Endothelial cell of umbilical vein (primary cell): ENCODE measurements at regions not wholly inside any gene's neighbourhood (a gene's known extent, or its start where the extent isn't known, plus 50 kb on each side); places are given as distances from the start of the nearest gene placed in this dataset.

ENCODE experiments used
- BruUV-seq: library from RNA; stranded (reverse); fragments of 400-500 nt; replicated peaks from 2 replicates; lab custom pipeline; 2021; lab: Mats Ljungman, UMichigan
- CTCF ChIA-PET: fragments of 300-600, 350-600 bp; sonication (Branson Sonifier 250); formaldehyde crosslinking; loops from one replicate; lab custom pipeline; 2021; ENCODE audit warnings: antibody characterized with exemption, inconsistent platforms; lab: Charles Lee
- POLR2A ChIA-PET: fragments of 300-600, 350-600 bp; sonication (Branson Sonifier 250); formaldehyde crosslinking; loops from one replicate; lab custom pipeline; 2021; ENCODE audit warnings: antibody characterized with exemption, inconsistent platforms; lab: Charles Lee
- DNase-seq: peaks from one replicate; pipeline ENCODE4 v3.0.0-alpha.2; 2011; ENCODE audit warnings: low read depth, low spot score
- FAIRE-seq: peaks from 2 replicates; lab custom pipeline; 2011; peaks lifted over from hg19 to GRCh38; lab: Jason Lieb, UNC
- H2AFZ ChIP-seq: 2 replicates; pipeline ENCODE4 v1.6.0; 2012; ENCODE audit warnings: low read depth, low read length, control low read depth, inconsistent platforms
- H3K27ac ChIP-seq: 2 replicates; pipeline ENCODE4 v1.5.1; 2011; ENCODE audit warnings: low read depth, mild to moderate bottlenecking, control low read depth, low read length, moderate library complexity; ENCODE audit not compliant: insufficient read depth
- H3K27me3 ChIP-seq, 2 experiments: 2 replicates each; pipeline versions ENCODE4 v1.6.0 to v1.6.1; 2011; ENCODE audit warnings: low read length in 2 of 2, mixed read lengths in 1 of 2; ENCODE audit not compliant: control insufficient read depth in 2 of 2, insufficient read depth in 2 of 2
- H3K36me3 ChIP-seq, 2 experiments: 2 replicates in 1 of 2; 3 replicates in 1 of 2; pipeline ENCODE4 v1.5.1; 2011; ENCODE audit warnings: low read length in 2 of 2, mild to moderate bottlenecking in 1 of 2, moderate library complexity in 1 of 2; ENCODE audit not compliant: control insufficient read depth in 2 of 2, insufficient read depth in 2 of 2; ENCODE audit errors: extremely low read depth in 1 of 2
- H3K4me1 ChIP-seq: 3 replicates; pipeline ENCODE4 v1.5.1; 2011; ENCODE audit warnings: mild to moderate bottlenecking, low read length; ENCODE audit not compliant: control insufficient read depth, insufficient read depth; ENCODE audit errors: extremely low read depth
- H3K4me2 ChIP-seq: 2 replicates; pipeline ENCODE4 v1.6.1; 2011; ENCODE audit warnings: low read length, control low read depth, mixed read lengths; ENCODE audit not compliant: insufficient read depth
- H3K4me3 ChIP-seq, 3 experiments: fragments of 200-600 bp in 1 of 3; sonication (generic), shearing (Covaris generic) in 1 of 3; replicated peaks in 1 of 3; 2 replicates each; pipeline ENCODE4 v1.5.1; 2011 to 2016; ENCODE audit warnings: control low read depth in 3 of 3, low read length in 3 of 3, mild to moderate bottlenecking in 2 of 3, inconsistent platforms in 1 of 3, low read depth in 1 of 3, moderate library complexity in 1 of 3; ENCODE audit not compliant: insufficient read depth in 1 of 3
- H3K79me2 ChIP-seq: 2 replicates; pipeline ENCODE4 v1.6.0; 2012; ENCODE audit warnings: low read length, inconsistent platforms; ENCODE audit not compliant: control insufficient read depth, insufficient read depth
- H3K9ac ChIP-seq: replicated peaks from 2 replicates; pipeline ENCODE3; 2011; ENCODE audit warnings: low read length, control low read depth; ENCODE audit not compliant: insufficient read depth; ENCODE audit errors: extremely low read depth
- H3K9me1 ChIP-seq: replicated peaks from 3 replicates; pipeline ENCODE4 v1.6.0; 2011; ENCODE audit warnings: mild to moderate bottlenecking, low read length; ENCODE audit not compliant: control insufficient read depth, insufficient read depth; ENCODE audit errors: extremely low read depth
- H3K9me3 ChIP-seq: replicated peaks from 2 replicates; pipeline ENCODE4 v1.5.1; 2012; ENCODE audit warnings: low read length, inconsistent platforms; ENCODE audit not compliant: control insufficient read depth, insufficient read depth
- H4K20me1 ChIP-seq: replicated peaks from 2 replicates; pipeline ENCODE3; 2011; ENCODE audit warnings: mild to moderate bottlenecking, low read length; ENCODE audit not compliant: control insufficient read depth, insufficient read depth; ENCODE audit errors: extremely low read depth
- CTCF ChIP-seq, 2 donors: IDR thresholded peaks; 1 replicate in 1 of 2; 2 replicates in 1 of 2; pipeline ENCODE4 v1.5.1; 2011; ENCODE audit warnings: low read length in 2 of 2, mild to moderate bottlenecking in 2 of 2, moderate library complexity in 2 of 2, control low read depth in 1 of 2, inconsistent platforms in 1 of 2, low read depth in 1 of 2; ENCODE audit not compliant: insufficient read depth in 1 of 2; ENCODE audit errors: extremely low read depth in 1 of 2
- EZH2 ChIP-seq: IDR thresholded peaks from 2 replicates; pipeline ENCODE4 v1.6.1; 2012; ENCODE audit warnings: borderline replicate concordance, low read depth, mild to moderate bottlenecking, moderate library complexity, low read length, inconsistent platforms; ENCODE audit not compliant: severe bottlenecking
- FOS ChIP-seq: IDR thresholded peaks from 2 replicates; pipeline ENCODE4 v1.6.1; 2011; ENCODE audit warnings: mild to moderate bottlenecking, low read length, moderate library complexity, borderline replicate concordance; ENCODE audit not compliant: insufficient read depth
- GATA2 ChIP-seq: IDR thresholded peaks from 2 replicates; pipeline ENCODE4 v1.7.0; 2011; ENCODE audit warnings: low read depth, mild to moderate bottlenecking, moderate library complexity, mixed read lengths, low read length; ENCODE audit not compliant: insufficient read length, insufficient read depth
- JUN ChIP-seq: IDR thresholded peaks from 2 replicates; pipeline ENCODE4 v1.6.1; 2011; ENCODE audit warnings: borderline replicate concordance, low read depth; ENCODE audit not compliant: insufficient read length, insufficient read depth
- MAX ChIP-seq: IDR thresholded peaks from 2 replicates; pipeline ENCODE4 v1.6.1; 2011; ENCODE audit not compliant: insufficient read depth, insufficient read length
- MYC ChIP-seq: IDR thresholded peaks from one replicate; pipeline ENCODE4 v1.6.1; 2011; ENCODE audit warnings: mild to moderate bottlenecking, low read depth, low read length
- POLR2A ChIP-seq: IDR thresholded peaks from 2 replicates; pipeline ENCODE4 v1.6.1; 2012; ENCODE audit warnings: low read depth, mild to moderate bottlenecking, control low read depth, low read length
- POLR2AphosphoS5 ChIP-seq: IDR thresholded peaks from 2 replicates; pipeline ENCODE4 v1.6.1; 2012; ENCODE audit warnings: low read depth, mild to moderate bottlenecking, control low read depth, low read length, moderate library complexity; ENCODE audit not compliant: insufficient read depth
- dilution Hi-C: fragments of 300-500 bp; cut with MboI; formaldehyde crosslinking; loops from one replicate; pipeline ENCODE4 v1.15.0; 2019; ENCODE audit warnings: low sequenced_read_pairs; ENCODE audit not compliant: extremely low pct_ligation_motif_present
- intact Hi-C: fragments of 100-400 bp; cut with micrococcal nuclease; formaldehyde crosslinking; loops from one replicate; pipeline ENCODE4 v1.10.0; 2022

GRCh38 chr15:62734706-62735105, 307.8 kb upstream of the TPM1 start:
- no peak overlapping the region for H3K9ac ChIP-seq
- BruUV-seq, result no TSS peak
- DNase-seq (no peak), FAIRE-seq (no peak)
- H3K4me3 ChIP-seq, result no peak overlapping the region
- dilution Hi-C loops (no loop called here), intact Hi-C loops (no loop called here)
- no peak overlapping the region for H3K27ac ChIP-seq
- ChIA-PET POLR2A (no interaction called here), CTCF (interaction anchor here (0.6 to 3.0 kb wide), 3 partner anchors 8 to 311 kb away, joined by 3 to 41 read pairs (median 5); no protein-coding TSS in a partner anchor)
- peaks cover 4 to 23% of the 10 kb centered on the region in 2 experiments for H3K27me3 ChIP-seq
- H3K4me1 ChIP-seq, result no peaks in the 10 kb centered on the region
- H3K9me3 ChIP-seq, result no peaks in the 10 kb centered on the region
- no peak overlapping the region for H3K4me2 ChIP-seq
- H3K9me1 ChIP-seq, result no peaks in the 10 kb centered on the region
- H3K36me3 ChIP-seq, result no peaks in the 10 kb centered on the region
- no peaks in the 10 kb centered on the region for H3K79me2 ChIP-seq
- TF ChIP-seq POLR2AphosphoS5 (no peak), FOS (no peak), JUN (no peak), CTCF (IDR thresholded peaks at IDR 0.05; ENCODE audit: extremely low read depth in 1 of 2, insufficient read depth in 1 of 2, low read depth in 1 of 2, low read length in 2 of 2) (no peak), MAX (no peak), POLR2A (no peak), EZH2 (no peak), GATA2 (no peak), MYC (no peak)
- no peaks in the 10 kb centered on the region for H4K20me1 ChIP-seq
- H2AFZ ChIP-seq, result no peak overlapping the region
